Lower lobe of right lung (tissue), 2 donors: ENCODE measurements at regions not wholly inside any gene's neighbourhood (a gene's known extent, or its start where the extent isn't known, plus 50 kb on each side); places are given as distances from the start of the nearest gene placed in this dataset.

Experiments
- ATAC-seq, 2 donors: fragments of 200-7000 bp; cut with Tn5 transposase; one replicate each; pipeline ENCODE4 v1.9.1; 2020 to 2022; ENCODE audit warnings: mild to moderate bottlenecking in 2 of 2, moderate library complexity in 2 of 2
- DNase-seq: peaks from one replicate; pipeline ENCODE4 v3.0.0-alpha.2; 2020
- H3K27ac ChIP-seq: fragments of 200-600 bp; one replicate; pipeline ENCODE4 v1.8.0; 2022
- H3K27me3 ChIP-seq: fragments of 200-600 bp; one replicate; pipeline ENCODE4 v1.8.0; 2022; ENCODE audit warnings: low read depth
- H3K36me3 ChIP-seq: fragments of 200-600 bp; one replicate; pipeline ENCODE4 v1.8.0; 2022; ENCODE audit warnings: mild to moderate bottlenecking
- H3K4me1 ChIP-seq: fragments of 200-600 bp; one replicate; pipeline ENCODE4 v1.8.0; 2022
- H3K4me3 ChIP-seq: fragments of 200-600 bp; one replicate; pipeline ENCODE4 v1.8.0; 2022; ENCODE audit warnings: mild to moderate bottlenecking
- H3K9me3 ChIP-seq: fragments of 200-600 bp; one replicate; pipeline ENCODE4 v1.8.0; 2022
- intact Hi-C: fragments of 100-400 bp; cut with DNase I; formaldehyde crosslinking; loops from one replicate; pipeline ENCODE4 v1.11.0; 2022
- TF ChIP-seq, protein P1 (sequence below): fragments of 200-600 bp; IDR thresholded peaks from one replicate; pipeline ENCODE4 v1.8.0; 2022; ENCODE audit warnings: antibody characterized with exemption, mild to moderate bottlenecking
- donor health status: DM: no; HTN: yes; CAD: no; lungs with severe emphysema.

DNA sequence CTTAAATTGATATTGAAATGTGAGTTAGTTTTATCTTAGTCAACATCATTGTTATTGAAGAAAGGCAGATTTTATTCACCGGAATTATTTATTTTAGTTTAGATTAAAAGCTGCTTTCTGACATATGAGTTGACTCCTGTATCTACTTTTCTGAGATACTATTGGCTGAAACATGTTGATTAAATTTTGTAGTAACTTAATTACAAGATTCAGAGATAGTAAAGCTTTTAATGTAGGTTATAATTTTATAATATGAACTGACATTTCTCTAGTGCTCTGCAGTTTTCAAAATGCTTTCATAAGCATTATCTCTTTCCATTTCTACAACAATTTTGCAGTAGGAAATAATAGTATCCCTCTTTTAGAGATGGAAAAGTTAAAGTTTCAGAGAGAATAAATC is 616.0 kb downstream of the USP25 start:
- TF ChIP-seq, protein P1, sequence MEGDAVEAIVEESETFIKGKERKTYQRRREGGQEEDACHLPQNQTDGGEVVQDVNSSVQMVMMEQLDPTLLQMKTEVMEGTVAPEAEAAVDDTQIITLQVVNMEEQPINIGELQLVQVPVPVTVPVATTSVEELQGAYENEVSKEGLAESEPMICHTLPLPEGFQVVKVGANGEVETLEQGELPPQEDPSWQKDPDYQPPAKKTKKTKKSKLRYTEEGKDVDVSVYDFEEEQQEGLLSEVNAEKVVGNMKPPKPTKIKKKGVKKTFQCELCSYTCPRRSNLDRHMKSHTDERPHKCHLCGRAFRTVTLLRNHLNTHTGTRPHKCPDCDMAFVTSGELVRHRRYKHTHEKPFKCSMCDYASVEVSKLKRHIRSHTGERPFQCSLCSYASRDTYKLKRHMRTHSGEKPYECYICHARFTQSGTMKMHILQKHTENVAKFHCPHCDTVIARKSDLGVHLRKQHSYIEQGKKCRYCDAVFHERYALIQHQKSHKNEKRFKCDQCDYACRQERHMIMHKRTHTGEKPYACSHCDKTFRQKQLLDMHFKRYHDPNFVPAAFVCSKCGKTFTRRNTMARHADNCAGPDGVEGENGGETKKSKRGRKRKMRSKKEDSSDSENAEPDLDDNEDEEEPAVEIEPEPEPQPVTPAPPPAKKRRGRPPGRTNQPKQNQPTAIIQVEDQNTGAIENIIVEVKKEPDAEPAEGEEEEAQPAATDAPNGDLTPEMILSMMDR = no peak
- Histone ChIP-seq H3K27me3 (no peaks in the 10 kb centered on the region), H3K4me1 (no peaks in the 10 kb centered on the region), H3K4me3 (no peak overlapping the region), H3K9me3 (no peaks in the 10 kb centered on the region), H3K27ac (no peak overlapping the region), H3K36me3 (no peaks in the 10 kb centered on the region)
- ATAC-seq (no peak), DNase-seq (no peak)
- intact Hi-C loops = no loop called here

DNA sequence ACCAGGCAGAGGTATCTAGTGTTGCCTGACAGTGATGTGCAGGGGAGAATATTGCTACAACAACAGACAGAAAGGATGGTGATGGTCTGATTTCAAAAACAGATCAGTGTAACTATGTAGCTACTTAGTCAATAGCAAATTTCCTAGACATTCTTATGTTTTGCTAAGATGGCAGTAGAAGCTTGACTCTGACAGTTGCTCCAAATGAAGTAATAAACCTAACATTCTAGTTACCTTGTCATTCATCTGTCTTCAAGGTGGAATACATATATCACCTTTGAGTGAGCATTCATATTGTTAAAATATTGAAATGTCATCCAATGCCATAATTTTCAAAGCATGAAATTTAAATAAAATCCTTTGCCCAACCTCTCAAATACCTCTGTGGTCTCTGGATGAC is 617.4 kb downstream of the USP25 start:
- H3K36me3 ChIP-seq = no peaks in the 10 kb centered on the region
- TF ChIP-seq, protein P1 = no peak
- DNase-seq = no peak

DNA sequence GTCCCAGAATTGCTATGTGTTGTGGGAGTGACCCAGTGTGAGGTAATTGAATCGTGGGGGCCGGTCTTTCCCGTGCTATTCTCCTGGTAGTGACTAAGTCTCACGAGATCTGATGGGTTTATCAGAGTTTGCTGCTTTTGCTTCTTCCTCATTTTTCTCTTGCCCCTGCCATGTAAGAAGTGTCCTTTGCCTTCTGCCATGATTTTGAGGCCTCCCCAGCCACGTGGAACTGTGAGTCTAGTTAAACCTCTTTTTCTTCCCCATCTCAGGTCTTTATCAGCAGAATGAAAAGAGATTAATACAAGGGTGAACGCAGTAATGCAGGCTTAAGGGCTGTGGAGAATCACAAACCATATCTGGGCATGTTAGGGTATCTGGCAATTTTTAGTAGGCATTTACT is 624.0 kb downstream of the USP25 start:
- H3K4me3 ChIP-seq = no peak overlapping the region
- H3K9me3 ChIP-seq = no peaks in the 10 kb centered on the region
- TF ChIP-seq, protein P1 = no peak
- no peak overlapping the region for H3K27ac ChIP-seq
- no peaks in the 10 kb centered on the region for H3K36me3 ChIP-seq
- H3K27me3 ChIP-seq = no peaks in the 10 kb centered on the region
- H3K4me1 ChIP-seq = no peaks in the 10 kb centered on the region
- intact Hi-C loops = no loop called here
- no peak for DNase-seq
- ATAC-seq = no peak

More for the DNA sequence above, 617.4 kb downstream of the USP25 start:
- H3K4me1 ChIP-seq = no peaks in the 10 kb centered on the region
- no peak for ATAC-seq
- no peaks in the 10 kb centered on the region for H3K27me3 ChIP-seq
- no peak overlapping the region for H3K27ac ChIP-seq
- intact Hi-C loops = no loop called here
- no peak overlapping the region for H3K4me3 ChIP-seq
- H3K9me3 ChIP-seq = no peaks in the 10 kb centered on the region

DNA sequence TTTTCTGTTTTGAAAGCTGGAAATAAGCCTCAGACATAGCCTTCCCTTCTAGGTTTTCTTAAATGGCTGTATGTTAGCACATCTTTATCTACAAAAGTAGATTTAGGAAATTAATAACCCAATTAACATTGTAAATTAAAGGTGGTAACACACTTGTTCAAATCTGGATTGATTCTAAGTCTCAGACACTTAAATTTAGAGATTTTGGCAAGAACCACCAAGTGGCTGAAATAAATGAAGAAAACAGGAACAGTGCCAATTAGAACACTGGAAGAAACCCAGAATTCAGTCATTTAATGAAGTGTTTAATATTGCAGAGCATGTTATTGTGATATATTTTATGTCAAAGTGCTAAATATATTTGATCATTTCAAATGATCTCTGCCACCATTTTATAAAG is 628.2 kb downstream of the USP25 start:
- Histone ChIP-seq H3K9me3 (no peaks in the 10 kb centered on the region), H3K4me3 (no peak overlapping the region), H3K27ac (no peak overlapping the region), H3K36me3 (no peaks in the 10 kb centered on the region), H3K27me3 (no peaks in the 10 kb centered on the region), H3K4me1 (no peaks in the 10 kb centered on the region)
- DNase-seq (no peak), ATAC-seq (no peak)
- TF ChIP-seq, protein P1 = no peak
- intact Hi-C loops = no loop called here

DNA sequence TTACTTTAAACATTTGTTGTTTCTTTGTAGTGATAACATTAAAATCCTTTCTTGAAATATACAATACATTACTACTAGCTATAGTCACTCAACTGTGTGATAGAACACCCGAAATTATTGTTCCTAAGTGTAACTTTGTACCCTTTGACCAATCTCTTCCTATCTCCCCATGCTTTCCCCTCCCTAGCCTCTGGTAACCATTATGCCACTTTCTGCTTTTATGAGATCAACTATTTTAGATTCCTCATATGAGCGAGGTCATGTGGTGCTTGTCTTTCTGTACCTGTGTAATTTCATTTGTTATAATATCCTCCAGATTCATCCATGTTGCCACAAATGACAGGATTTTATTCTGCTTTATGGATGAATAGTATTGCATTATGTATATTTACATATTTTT is 629.0 kb downstream of the USP25 start:
- Histone ChIP-seq H3K9me3 (no peaks in the 10 kb centered on the region), H3K27me3 (no peaks in the 10 kb centered on the region), H3K27ac (no peak overlapping the region), H3K4me3 (no peak overlapping the region), H3K4me1 (no peaks in the 10 kb centered on the region), H3K36me3 (no peaks in the 10 kb centered on the region)
- ATAC-seq = no peak
- no peak for DNase-seq
- TF ChIP-seq, protein P1 = no peak
- intact Hi-C loops = no loop called here

DNA sequence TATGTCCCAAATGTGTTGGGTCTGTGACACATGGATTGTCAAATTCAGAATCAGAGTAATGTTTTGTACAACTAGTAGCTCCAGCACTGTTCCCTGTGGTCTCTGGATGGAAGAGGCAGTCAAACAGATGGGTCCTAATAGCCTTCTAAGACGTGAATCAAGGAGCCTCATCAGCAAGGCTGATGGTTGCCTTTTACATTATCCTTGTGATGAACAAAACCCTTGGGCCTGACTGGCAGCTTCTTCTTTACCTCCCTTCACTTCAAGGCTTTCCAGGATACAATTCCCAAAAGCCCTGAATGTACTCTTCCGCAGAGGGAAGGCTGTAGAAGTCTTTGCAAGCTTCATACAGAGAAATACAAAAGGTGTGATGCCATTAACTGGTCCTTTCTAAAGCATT is 633.3 kb downstream of the USP25 start:
- H3K4me3 ChIP-seq = no peak overlapping the region
- ATAC-seq (no peak), DNase-seq (no peak)
- no peaks in the 10 kb centered on the region for H3K36me3 ChIP-seq
- TF ChIP-seq, protein P1 = no peak
- no peak overlapping the region for H3K27ac ChIP-seq
- H3K9me3 ChIP-seq = no peaks in the 10 kb centered on the region
- no peaks in the 10 kb centered on the region for H3K27me3 ChIP-seq
- intact Hi-C loops = no loop called here
- H3K4me1 ChIP-seq = no peaks in the 10 kb centered on the region
